Fibroblast of lung (primary cell): ENCODE measurements at regions not wholly inside any gene's neighbourhood (a gene's known extent, or its start where the extent isn't known, plus 50 kb on each side); places are given as distances from the start of the nearest gene placed in this dataset.

Experiments
- CTCF ChIP-seq, 2 donors: IDR thresholded peaks in 1 of 2; conservative IDR thresholded peaks in 1 of 2; 1 replicate in 1 of 2; 2 replicates in 1 of 2; pipeline ENCODE4 v1.5.1; 2011 to 2012; ENCODE audit warnings: low read length in 2 of 2, control low read depth in 1 of 2, inconsistent platforms in 1 of 2, low read depth in 1 of 2, mild to moderate bottlenecking in 1 of 2
- EZH2 ChIP-seq: IDR thresholded peaks from 2 replicates; pipeline ENCODE4 v1.5.1; 2012; ENCODE audit warnings: low read length, control low read depth, mild to moderate bottlenecking; ENCODE audit errors: missing control alignments

- TF ChIP-seq CTCF (conservative IDR thresholded peaks at IDR 0.05 in 1 of 2, IDR thresholded peaks at IDR 0.05 in 1 of 2; ENCODE audit: low read depth in 1 of 2, low read length in 2 of 2) (no peak), EZH2 (no peak)
Measured at GRCh38 chr5:17022296-17022695, 86.2 kb upstream of the MYO10 start.
